Cardiac muscle cell (in vitro differentiated cells and primary cell): ENCODE measurements at regions not wholly inside any gene's neighbourhood (a gene's known extent, or its start where the extent isn't known, plus 50 kb on each side); places are given as distances from the start of the nearest gene placed in this dataset.

ENCODE experiments used
- DNase-seq, 2 donors: peaks; one replicate each; pipeline versions ENCODE4 v3.0.0 to v3.0.0-alpha.2; 2010 to 2017; ENCODE audit warnings: low read depth in 1 of 2, low spot score in 1 of 2
- H3K27ac ChIP-seq: fragments of 200-600 bp; sonication (generic); 2 replicates; pipeline ENCODE4 v1.5.1; 2016
- H3K27me3 ChIP-seq: fragments of 200-600 bp; sonication (generic); 2 replicates; pipeline ENCODE4 v1.6.0; 2016; ENCODE audit warnings: control low read depth
- H3K36me3 ChIP-seq: fragments of 200-600 bp; sonication (generic); 2 replicates; pipeline ENCODE4 v1.5.1; 2016; ENCODE audit warnings: control low read depth
- H3K4me1 ChIP-seq: fragments of 200-600 bp; sonication (generic); 2 replicates; pipeline ENCODE4 v1.8.1; 2017; ENCODE audit warnings: low read depth, mild to moderate bottlenecking, mixed run types
- H3K4me3 ChIP-seq: fragments of 200-600 bp; sonication (generic); 2 replicates; pipeline ENCODE4 v1.5.1; 2016; ENCODE audit warnings: mild to moderate bottlenecking
- H3K9me3 ChIP-seq: fragments of 200-600 bp; sonication (generic); 2 replicates; pipeline ENCODE4 v1.5.1; 2017; ENCODE audit warnings: low read depth, mild to moderate bottlenecking, control low read depth
- TF ChIP-seq, protein P1 (sequence below): IDR thresholded peaks from 2 replicates; pipeline ENCODE4 v1.5.1; 2012; ENCODE audit warnings: low read depth, mild to moderate bottlenecking, low read length

DNA sequence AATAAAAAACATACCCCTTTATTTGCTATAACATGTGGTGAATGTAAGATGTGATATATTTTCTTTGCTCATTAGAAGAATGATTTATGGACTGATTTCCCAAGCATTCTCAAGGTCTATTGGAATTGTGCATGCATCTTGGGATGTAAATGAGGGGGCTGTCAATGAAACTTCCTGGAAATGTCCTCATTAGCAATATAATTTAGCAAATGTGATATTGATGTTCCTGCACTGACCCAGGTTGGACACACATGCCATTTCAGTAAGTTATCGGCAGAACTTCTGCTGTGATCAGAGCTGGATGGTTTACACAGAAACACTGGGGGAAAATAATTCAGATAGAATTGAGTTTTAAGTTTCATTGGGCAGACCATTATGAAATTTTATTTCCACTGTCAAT lies 99.9 kb downstream of the ELOVL4 start:
- H3K4me1 ChIP-seq: no peaks in the 10 kb centered on the region
- no peak overlapping the region for H3K4me3 ChIP-seq
- TF ChIP-seq, protein P1, sequence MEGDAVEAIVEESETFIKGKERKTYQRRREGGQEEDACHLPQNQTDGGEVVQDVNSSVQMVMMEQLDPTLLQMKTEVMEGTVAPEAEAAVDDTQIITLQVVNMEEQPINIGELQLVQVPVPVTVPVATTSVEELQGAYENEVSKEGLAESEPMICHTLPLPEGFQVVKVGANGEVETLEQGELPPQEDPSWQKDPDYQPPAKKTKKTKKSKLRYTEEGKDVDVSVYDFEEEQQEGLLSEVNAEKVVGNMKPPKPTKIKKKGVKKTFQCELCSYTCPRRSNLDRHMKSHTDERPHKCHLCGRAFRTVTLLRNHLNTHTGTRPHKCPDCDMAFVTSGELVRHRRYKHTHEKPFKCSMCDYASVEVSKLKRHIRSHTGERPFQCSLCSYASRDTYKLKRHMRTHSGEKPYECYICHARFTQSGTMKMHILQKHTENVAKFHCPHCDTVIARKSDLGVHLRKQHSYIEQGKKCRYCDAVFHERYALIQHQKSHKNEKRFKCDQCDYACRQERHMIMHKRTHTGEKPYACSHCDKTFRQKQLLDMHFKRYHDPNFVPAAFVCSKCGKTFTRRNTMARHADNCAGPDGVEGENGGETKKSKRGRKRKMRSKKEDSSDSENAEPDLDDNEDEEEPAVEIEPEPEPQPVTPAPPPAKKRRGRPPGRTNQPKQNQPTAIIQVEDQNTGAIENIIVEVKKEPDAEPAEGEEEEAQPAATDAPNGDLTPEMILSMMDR: no peak
- no peaks in the 10 kb centered on the region for H3K36me3 ChIP-seq
- no peaks in the 10 kb centered on the region for H3K27me3 ChIP-seq
- no peak overlapping the region for H3K27ac ChIP-seq
- DNase-seq: no peak
- no peaks in the 10 kb centered on the region for H3K9me3 ChIP-seq

DNA sequence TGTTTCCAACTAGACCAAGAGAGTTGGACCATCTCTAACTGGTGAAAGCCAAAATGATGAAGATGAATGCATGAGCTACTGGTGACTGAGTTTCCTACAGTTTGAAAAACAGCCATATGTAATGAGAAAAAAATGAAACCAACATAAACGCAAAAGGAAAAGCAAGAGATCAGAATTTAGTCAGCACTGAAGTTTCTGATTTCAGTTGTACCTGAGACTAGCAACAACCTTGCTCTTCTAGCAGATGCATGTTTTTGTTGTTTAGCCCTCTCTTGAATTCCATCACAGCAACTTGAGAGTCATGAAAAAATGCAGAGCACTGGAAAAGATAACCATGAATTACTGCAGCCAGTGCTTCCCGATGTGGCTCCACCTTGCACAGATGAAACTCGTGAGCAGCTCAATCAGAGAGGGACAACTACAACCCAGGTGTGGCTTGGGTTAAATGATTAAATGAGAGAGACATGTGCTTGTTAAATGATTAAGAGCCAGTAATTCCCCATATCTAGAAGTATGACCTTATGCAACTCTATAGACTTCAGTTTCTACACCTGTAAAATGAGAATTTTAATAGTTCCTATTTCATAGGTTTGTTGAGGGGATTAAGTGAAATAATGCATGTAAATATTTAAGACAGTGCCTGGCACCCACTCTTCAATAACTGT lies 104.8 kb downstream of the ELOVL4 start:
- Histone ChIP-seq H3K4me3 (no peak overlapping the region), H3K27me3 (no peaks in the 10 kb centered on the region), H3K27ac (no peak overlapping the region), H3K9me3 (no peaks in the 10 kb centered on the region), H3K36me3 (no peaks in the 10 kb centered on the region), H3K4me1 (no peaks in the 10 kb centered on the region)
- TF ChIP-seq, protein P1: no peak
- no peak for DNase-seq

DNA sequence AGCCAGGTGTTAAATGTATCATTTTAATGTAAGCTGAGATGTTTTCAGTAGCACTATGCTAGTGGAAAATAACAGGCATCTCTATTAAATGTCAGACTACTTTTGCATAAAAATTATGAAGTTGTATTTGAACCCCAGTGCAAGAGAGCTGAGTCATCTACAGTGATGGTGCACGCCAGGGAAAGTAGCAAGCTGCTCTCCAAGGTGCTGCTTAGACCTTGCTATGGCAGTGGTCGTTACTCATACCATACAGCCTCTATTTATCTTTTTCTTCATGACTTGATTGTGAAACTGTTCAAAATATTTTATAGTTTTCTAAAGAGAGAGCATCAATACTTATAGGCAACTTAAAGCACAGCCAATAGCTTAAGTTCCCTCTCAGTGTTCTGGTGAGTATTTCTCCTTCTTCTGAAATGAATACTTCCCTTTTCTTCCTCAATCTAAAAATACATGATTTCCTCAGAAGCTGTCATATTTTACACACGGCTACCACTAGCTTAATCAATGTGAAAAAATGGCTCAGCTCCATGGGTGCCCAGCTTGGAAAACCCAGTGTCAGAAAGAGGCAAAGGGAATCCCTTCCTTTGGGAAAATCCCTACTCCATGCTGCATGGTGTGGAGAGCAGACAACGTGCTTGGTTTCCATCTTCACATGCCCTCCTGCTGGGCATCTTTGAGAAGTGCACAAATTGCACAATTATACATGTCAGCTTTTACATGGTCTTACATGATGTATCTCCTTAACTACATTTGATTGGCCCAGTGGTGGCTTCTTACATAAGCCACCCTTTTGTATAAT lies 105.6 kb downstream of the ELOVL4 start:
- no peak overlapping the region for H3K27ac ChIP-seq
- no peaks in the 10 kb centered on the region for H3K9me3 ChIP-seq
- H3K27me3 ChIP-seq: no peaks in the 10 kb centered on the region
- H3K4me3 ChIP-seq: no peak overlapping the region
- no peaks in the 10 kb centered on the region for H3K4me1 ChIP-seq
- no peaks in the 10 kb centered on the region for H3K36me3 ChIP-seq
- no peak for DNase-seq
- TF ChIP-seq, protein P1: no peak

DNA sequence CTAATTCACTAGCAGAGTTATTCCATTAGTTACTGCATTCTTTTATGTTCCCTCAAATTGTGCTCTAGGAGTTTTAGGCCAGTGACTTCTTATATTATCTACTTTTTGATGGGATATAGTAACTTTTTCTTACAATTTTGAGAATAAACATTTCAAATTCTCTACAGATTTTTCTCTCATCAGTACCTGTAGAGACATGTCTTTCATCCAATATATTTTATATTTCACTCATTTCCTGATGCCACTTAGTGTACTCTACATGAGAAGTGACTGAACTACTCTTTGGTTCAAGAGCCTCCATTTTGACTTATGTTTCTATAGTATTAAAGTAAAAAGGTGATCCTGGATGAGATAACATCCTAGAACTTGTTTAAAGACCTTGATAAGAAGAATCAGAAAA lies 108.5 kb downstream of the ELOVL4 start:
- TF ChIP-seq, protein P1: no peak
- Histone ChIP-seq H3K27me3 (no peaks in the 10 kb centered on the region), H3K9me3 (no peaks in the 10 kb centered on the region), H3K27ac (no peak overlapping the region), H3K4me3 (no peak overlapping the region), H3K4me1 (no peaks in the 10 kb centered on the region), H3K36me3 (no peaks in the 10 kb centered on the region)
- no peak for DNase-seq

DNA sequence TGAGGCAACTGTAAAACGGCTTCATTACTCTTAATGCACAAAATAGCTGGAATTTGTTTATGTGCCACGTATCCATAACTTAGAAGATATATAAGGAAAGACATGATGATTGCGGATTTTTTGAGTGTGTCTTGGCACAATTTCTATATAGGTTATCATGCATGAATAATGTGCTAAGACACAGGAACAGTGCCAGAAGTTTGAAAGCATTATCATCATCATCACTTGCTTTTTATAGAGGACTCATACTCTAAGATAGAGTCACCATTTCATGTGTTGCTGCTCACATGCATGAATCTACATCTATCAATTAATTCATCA lies 113.4 kb downstream of the ELOVL4 start:
- Histone ChIP-seq H3K36me3 (no peaks in the 10 kb centered on the region), H3K4me1 (peaks cover 9% of the 10 kb centered on the region), H3K27ac (no peak overlapping the region), H3K27me3 (no peaks in the 10 kb centered on the region), H3K9me3 (no peaks in the 10 kb centered on the region), H3K4me3 (no peak overlapping the region)
- no peak for DNase-seq
- TF ChIP-seq, protein P1: no peak
